CD4-positive, alpha-beta T cell treated with Interleukin-15 for 4 hours (primary cell): ENCODE measurements at regions not wholly inside any gene's neighbourhood (a gene's known extent, or its start where the extent isn't known, plus 50 kb on each side); places are given as distances from the start of the nearest gene placed in this dataset.

ENCODE experiments used
- DNase-seq: peaks from one replicate; pipeline ENCODE4 v3.0.0-alpha.2; 2020; ENCODE audit warnings: low spot score

DNA sequence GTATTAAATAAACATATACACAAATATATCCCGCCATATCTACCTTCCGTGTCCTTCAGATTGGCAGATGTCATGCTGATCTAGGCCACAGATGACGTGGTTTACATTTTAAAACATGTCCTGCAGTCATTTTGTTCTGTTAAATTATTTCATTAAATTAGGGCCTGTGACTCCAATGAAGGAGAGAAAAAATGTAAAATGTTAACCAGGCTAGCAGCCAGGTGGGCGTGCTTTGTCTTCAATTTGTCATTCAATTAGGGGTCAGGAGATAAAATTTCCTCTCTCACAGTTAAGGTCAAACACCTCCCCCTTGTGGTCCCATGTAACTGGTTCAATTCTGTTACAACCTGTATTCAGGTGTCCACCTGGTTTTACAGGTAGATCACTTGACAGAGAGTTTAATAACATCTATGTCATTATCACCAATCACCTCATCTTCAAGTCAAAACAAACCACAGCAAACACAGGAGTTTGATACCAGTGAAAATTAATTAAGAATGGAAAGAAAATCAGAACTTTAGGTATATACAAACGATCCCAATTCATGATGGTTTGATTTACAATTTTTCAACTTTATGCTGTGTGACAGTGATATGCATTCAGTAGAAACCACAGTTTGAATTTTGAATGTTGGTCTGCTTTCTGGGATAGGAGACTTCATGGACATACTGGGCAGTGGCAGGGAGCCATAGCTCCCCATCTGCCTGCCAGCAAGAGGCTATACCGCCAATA is 339.4 kb downstream of the CMPK2 start:
- no peak for DNase-seq

DNA sequence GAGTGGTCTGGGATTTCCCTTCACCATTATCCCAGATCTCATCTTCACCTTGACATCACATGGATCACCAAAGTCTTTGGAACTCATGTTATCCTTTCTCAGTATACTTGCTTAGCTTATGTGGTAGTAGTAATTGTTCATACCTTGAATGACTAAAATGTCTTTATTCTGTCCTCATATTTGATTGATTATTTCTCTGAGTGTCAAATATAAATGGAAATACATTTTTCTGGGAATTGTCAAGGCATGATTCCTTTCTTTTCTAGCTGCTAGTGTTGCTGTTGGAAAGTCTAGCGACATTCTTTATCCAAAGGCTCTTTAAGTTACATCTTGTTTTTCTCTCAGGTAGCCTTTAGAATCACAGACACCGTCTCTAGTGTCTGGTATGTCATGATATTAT is 334.4 kb downstream of the CMPK2 start:
- no peak for DNase-seq

DNA sequence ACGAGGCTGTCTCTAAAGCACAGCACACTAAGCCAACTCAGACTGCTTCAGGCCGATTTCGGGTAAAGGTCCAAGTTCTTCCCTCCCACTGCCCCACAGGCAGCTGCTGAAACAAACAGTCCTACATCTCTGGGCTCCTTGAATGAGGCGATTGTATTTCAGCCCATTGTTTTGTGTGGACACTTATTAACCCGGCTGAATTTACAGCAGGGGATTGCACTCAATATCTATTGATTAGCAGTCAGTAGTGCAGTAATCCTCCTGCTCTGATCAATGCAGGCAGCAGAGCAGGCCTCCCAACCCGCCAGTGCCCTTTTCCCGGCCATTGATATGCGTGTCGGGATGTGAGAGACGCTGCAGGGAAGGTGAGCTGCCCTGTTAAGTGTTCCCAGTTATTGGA is 330.1 kb downstream of the CMPK2 start:
- no peak for DNase-seq

DNA sequence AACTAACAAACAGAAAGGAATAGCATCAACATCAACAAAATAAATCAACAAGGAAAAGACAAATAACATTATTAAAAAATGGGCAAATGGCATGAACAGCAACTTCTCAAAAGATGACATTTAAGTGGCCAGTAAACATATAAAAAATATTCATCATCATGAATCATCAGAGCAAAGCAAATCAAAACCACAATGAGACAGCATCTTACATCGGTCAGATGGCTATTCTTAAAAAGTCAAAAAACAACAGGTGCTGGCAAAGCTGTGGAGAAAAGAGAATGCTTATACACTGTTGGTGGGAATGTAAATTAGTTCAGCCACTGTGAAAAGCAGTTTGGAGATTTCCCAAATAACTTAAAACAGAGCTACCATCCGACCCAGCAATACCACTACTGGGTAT is 327.1 kb downstream of the CMPK2 start:
- no peak for DNase-seq

DNA sequence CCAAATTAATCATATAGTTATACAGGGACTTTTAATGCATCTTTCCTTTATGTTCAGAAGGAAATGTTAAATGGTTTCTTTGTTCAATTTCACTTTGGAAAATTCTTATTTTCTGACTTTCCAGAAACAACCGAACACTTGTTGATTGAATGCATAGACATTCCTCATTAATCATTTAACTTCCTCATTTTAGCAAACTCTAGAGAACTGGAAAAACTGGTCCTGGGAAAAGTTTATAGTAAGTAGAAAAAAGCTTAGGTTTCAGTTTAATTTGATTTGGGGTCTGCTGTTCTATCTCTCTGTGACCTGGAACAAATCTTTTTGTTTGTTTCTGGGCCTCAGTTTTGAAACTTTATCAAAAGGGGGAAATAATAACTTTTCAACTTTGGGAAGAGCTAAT is 320.4 kb downstream of the CMPK2 start:
- DNase-seq, result no peak

DNA sequence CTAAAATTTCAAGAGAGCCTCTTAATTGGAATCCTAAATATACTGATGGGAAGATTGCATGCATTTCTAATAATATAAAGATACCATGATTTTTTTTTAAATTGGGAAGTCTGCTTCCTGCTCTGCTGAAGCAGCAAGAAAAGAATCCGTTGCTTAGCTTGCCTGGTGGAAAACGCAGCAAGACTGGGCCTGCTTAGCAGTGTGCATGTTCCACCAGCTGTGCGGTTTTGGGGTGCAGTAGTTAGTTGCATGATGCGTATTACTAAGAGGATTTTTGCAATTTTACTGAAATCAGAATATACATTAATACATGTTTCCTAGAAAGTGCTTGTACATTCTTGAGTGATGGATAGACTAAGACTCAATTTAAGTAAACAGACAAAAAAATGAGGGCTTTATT is 319.9 kb downstream of the CMPK2 start:
- DNase-seq, result no peak

DNA sequence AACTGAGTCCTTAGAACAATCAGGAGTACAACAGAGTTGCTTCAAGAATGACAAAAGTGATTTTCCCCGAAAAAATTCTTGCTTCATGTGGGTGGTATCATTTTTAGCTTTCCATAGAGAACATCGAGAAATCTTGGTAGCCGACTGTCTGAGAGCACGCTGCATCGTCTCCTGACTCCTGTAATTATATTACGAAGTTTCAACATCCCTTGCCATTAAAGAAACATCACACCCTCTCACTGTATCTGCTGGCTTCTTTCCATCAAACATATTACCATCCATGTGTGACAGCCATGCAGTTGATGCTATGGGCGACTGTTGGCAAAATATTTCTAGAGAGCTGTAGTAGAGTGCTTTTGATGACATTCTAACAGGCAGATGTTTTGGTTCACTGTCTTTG is 311.2 kb downstream of the CMPK2 start:
- DNase-seq, result no peak

DNA sequence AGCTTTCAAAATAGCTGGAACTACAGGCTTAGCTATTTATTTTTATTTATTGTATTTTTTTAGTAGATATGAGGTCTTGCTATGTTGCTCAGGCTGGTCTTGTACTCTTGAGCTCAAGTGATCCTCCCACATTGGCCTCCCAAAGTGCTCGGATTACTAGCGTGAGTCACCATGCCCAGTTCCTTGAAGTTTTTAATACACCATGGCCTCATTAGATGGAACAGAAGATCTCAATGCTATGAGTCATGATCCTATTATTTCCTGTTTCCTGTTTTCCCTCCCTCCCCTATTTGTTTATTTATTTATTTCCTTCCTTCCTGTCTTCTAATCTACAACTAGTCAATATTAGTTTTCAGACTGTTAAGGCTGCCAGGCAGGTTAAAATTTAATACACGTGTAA is 309.0 kb downstream of the CMPK2 start:
- DNase-seq, result no peak

DNA sequence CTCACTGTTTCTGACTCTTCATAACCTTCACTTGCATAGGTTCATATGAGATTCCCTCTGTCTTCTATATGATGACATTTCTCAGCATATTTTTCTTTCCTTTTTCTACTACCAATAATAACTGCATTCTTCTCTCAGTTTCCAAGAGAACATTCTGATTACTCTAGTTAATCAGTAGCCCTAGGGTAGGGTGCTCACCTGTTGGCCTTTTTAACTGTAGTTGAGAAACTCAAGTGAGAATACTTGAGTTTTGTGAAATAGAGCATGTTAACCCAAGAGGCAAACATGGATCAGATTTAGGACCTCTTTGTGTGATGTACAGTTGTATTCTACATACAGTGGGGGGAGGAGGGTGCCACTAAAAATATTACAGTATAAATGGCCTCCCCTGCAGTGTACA is 308.0 kb downstream of the CMPK2 start:
- DNase-seq, result no peak

DNA sequence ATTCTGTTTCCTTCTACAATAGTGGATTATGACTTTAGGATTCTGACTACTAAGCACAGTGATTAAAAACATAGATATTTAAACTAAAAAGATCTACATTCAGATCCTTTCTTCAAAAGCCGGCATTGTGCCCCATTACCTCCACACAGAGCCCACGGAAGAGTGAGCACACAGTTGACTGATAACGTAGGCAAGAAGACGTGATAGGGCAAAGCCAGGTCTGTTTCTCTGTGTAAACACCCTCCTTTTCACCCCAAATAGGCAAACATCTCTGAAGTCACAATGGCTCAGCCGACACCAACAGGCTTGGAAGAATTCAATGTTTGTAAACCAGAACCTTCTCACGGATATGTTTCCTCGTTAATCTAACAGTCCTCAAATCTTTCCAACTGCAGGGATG is 302.9 kb downstream of the CMPK2 start:
- no peak for DNase-seq

DNA sequence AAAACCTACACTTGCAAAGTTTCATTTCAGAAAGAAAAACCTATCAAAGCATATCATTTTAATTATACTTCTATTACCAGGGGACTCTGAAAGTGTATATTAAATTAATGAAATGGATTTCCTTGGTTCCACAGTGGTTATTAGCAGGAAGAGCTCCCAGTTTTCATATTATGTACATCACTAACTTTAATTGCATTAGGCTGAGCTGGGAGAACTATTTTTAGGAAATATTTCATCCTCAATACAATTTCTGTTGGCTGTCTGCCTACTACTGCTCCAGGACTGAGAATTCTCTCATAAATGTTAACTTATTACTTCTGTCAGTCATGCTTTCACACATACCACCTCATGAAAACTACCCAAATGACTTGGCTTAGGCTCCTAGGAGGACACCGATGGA is 301.4 kb downstream of the CMPK2 start:
- DNase-seq, result no peak

DNA sequence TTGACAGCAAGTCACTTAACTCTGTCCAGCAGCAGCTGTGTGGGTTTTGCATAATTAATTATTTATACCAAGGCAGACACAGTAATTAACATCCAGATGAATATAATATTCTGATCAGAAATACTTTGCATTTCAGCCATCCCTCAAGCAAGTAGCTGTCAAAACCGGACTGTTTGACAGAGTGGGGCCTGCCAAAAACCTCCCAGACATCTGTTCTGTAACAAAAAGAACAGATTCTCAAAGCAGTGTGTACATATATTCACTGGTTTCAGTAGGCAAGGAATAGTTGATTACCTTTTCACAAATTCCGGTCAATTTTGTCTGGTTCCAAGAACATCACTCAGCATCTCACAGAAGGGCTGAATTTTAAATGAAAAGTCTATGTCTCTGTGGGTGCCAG is 291.6 kb downstream of the CMPK2 start:
- no peak for DNase-seq

DNA sequence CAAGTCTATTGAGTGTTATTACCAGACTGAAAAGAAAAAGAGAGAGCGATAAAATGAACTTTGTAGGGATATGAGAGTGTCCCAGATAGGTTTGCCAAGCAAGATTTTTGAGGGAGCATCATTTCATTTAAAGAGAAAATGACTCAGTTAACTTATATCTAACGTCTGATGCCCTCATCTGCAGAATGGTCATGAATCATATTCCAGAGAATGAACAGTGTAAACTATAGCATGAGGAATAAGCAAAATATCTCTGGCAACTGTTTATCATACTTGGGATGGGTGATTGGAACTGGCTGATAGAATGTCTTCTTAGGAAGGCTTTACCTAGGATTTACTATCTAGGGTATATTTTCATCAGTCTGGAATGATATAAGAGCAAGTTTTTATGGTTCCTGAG is 289.4 kb downstream of the CMPK2 start:
- DNase-seq, result no peak

DNA sequence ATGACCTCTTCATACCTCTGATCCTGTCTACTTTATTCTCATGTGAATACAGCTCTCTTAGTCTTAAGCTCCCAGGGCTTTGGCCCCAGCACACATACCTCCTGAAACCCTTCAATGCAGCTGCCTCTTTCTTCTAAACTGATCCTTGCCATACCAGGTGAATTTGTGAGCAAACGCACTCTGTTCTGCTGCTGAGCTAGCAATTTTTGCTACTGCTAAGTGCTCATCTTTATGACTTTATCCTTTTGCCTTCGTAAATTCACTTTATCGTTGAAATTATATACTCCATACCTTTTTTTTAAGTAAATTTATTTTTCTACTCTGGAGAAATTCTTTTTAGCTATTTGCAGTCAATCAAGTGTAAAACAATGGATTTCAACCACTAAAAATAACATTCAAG is 287.7 kb downstream of the CMPK2 start:
- no peak for DNase-seq

DNA sequence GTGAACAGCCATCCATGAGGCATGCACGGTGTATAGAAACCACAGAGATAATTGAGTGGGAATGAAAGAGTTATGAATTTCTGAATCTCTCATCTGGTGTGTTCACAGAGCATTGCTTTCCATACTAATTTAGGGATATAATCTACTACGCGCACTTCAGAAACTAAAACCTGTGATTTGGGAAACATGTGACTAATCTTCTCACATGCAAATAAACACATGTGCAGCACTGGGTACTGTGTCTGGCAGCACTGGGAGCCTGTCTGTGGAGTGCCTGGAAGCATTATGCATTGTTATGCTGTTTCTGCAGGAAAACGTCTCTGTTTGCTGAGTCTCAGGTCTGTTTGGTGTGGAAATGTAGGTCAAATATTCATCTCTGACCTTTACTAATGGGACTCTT is 287.3 kb downstream of the CMPK2 start:
- DNase-seq, result no peak

DNA sequence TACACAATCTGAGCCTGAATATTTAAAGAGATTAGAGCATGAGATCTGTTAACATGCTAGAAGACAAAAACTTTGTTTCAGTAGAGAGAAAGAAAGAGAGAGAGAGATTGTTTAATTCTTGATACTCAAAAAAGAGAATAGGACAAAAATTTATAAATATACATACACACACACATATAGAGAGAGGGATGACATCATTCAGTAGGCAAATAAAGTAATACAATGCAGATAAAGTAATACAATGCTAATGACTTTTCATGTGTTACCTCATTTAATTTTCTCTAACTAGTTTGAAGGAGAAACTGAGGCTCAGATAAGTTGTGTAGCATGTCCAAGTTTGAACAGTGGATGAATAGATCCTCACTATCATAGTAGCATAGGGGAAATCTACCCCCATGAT is 286.4 kb downstream of the CMPK2 start:
- no peak for DNase-seq

DNA sequence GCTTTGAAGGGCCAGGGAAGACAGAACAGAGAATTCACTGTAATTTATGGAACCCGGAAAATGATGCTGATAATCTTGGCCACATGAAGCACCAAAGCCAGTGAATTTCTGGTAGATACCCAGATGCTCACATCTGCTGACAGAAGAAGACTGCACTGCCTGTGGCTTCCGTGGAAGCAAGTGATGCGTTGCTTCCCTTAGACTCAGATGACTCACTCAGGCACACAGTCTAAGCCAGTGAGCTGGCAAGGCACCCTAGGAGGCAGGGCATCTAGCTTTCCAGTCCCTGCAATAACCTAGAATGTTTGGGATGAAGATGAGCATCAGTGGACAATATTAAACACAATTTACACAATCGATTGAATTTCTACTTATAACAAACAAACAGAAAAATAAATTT is 284.7 kb downstream of the CMPK2 start:
- DNase-seq, result no peak

DNA sequence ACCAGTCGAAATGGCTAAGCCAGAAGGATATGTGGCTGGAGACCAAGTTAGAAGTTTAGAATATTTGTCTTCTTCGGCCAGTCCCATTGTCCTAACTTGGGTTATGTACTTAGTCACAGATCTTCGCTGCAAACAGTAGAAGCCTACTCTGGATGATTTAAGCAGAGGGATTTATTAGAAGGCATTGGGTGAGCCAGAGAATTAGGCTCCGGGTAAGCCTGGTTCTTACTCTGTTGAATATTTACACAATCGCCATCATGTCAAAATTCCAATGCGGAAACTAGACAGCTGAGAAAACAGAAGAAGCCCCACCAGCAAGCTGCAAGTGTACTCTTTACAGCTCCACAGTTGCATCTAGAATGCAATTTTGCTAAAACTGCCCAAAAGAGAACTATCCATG is 276.6 kb downstream of the CMPK2 start:
- DNase-seq, result no peak

DNA sequence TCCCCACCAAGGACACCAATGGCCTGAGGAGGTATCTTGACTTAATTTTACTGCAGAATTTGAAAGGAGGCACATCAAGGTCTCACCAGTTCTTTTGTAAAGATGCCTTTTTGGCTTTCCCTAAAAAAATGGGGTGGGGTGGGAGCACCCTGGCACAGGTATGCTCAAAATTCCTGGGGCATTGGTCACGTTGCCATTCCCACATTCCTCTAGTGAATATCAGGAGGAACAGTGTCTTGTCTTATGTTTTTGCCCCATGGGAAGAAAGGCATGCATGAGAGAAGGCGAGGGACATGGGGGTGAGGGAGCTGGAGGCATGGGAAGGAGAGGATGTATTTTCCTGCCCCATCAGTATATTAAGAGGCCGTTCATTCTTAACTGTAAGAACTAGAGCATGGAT is 275.3 kb downstream of the CMPK2 start:
- no peak for DNase-seq

DNA sequence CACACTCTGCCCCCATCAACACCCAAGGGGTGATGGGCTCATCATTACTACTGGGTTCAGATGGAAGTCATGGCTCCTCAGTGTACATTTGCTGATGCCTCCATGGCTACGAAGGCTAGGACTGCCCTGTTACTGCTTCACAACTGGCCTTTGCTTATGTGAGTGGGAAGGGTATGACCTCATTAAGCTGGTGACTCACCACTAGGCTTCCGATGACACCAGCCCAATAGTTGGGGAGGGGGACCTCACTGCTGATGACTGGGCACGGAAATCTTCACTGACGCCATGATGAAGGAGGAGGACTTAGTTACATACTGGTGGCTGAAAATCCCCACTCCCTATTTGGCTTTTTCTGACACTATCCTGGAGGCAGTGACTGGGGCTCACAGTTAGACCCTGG is 263.2 kb downstream of the CMPK2 start:
- no peak for DNase-seq

DNA sequence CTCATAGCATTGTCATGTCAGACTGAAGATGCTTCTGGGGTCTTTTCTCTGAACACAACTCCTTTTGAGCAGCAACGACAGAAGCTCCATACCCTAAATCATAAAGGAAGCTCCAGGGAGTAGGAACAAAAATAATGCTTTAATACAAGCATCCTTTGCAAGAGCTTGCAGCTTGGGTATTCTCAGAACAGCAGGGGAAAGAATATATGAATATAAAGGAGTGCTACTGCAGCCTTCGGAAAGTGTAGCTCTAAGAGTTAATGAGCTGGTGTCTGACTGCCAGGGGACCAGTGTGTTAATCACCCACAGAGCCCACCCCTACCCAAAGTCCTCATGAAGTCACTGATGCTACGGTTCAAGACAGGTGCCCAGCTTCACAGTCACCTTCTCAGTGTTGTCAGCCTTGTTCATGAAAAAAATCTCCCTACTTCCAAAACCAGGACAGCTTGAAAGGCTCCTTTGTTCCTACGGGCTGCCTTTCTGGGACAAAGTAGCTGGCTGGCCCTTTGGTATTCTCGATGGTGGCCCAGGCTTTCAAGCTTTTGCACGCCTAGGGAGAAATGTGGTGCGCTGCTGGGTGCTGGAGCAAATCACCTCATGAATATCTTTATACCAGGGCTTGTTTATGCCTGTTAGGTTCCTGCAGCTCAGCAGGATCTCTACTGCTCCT is 259.7 kb downstream of the CMPK2 start:
- DNase-seq, result no peak

DNA sequence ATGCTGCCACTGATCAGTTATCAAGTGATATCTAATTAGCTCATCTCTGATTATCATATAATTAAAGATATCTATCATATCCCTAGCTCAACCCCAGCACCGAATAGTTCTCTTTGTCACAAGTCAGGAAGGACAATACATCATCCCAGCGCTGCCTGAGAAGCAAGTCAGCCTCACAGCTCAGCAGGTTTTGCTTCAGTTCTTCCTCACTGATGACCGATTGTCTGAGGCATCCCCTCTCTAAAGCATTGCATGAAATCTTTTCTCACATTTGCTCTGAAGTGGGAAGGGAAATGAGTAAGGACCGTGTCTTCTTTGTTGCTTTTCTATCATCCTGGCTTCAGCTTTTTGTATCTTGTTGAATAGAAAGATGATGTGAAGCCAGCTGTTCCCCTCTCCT is 247.9 kb downstream of the CMPK2 start:
- no peak for DNase-seq

DNA sequence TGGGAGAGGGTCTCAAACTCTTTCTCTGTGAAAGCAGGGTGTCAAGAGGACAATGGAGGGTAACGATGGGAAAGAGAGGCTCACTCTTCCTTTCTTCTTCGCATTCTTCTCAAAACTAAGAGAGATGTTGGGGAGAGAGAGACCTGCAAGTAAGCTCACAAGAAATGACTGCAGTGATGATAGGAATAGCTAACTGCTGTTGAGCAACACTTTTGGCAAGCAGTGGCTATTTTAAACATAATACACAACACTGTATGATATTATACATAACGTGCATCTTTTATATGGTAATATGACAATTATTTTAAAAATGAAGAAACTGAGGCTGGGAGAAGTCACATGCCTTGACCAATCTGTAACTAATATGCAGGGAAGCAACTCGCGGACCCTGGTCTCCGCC is 247.5 kb downstream of the CMPK2 start:
- no peak for DNase-seq

DNA sequence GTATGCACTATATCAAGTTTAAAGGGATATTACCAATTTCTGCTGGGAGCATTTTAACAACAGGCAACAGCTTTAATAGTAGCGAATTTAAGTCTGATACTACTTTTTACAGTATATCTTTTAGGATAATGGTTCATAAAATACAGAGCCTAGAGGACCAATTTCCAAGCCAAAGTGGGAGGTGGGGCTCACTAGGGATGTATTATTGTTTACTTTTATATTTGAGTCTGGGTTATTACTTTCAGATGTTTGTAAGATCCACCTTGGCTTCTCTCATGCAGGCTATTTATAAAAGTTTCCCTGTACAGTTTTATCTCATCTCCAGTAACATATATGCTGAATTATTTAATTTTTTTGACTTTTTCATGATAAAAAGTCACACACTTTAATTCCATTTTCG is 242.0 kb downstream of the CMPK2 start:
- DNase-seq, result no peak
